Testis (tissue), 2 donors: ENCODE measurements at regions not wholly inside any gene's neighbourhood (a gene's known extent, or its start where the extent isn't known, plus 50 kb on each side); places are given as distances from the start of the nearest gene placed in this dataset.

Experiments
- POLR2A ChIP-seq: fragments of 450-650 bp; IDR thresholded peaks from one replicate; pipeline ENCODE4 v1.6.1; 2017; ENCODE audit warnings: antibody characterized with exemption, mild to moderate bottlenecking, moderate library complexity
- TF ChIP-seq, protein P1 (sequence below), 3 experiments: fragments of 450-650 bp in 2 of 3; fragments of 200-600 bp in 1 of 3; sonication (generic) in 1 of 3; IDR thresholded peaks; one replicate each; pipeline ENCODE4 v1.5.1; 2016 to 2019; ENCODE audit warnings: antibody characterized with exemption in 3 of 3, mild to moderate bottlenecking in 2 of 3, moderate library complexity in 1 of 3

GRCh38 chr14:97350894-97351731, 553.9 kb downstream of the VRK1 start:
- TF ChIP-seq, protein P1, sequence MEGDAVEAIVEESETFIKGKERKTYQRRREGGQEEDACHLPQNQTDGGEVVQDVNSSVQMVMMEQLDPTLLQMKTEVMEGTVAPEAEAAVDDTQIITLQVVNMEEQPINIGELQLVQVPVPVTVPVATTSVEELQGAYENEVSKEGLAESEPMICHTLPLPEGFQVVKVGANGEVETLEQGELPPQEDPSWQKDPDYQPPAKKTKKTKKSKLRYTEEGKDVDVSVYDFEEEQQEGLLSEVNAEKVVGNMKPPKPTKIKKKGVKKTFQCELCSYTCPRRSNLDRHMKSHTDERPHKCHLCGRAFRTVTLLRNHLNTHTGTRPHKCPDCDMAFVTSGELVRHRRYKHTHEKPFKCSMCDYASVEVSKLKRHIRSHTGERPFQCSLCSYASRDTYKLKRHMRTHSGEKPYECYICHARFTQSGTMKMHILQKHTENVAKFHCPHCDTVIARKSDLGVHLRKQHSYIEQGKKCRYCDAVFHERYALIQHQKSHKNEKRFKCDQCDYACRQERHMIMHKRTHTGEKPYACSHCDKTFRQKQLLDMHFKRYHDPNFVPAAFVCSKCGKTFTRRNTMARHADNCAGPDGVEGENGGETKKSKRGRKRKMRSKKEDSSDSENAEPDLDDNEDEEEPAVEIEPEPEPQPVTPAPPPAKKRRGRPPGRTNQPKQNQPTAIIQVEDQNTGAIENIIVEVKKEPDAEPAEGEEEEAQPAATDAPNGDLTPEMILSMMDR (IDR thresholded peaks at IDR 0.05), result no peak
- no peak for TF ChIP-seq POLR2A
